K562 (cell line): ENCODE measurements at regions not wholly inside any gene's neighbourhood (a gene's known extent, or its start where the extent isn't known, plus 50 kb on each side); places are given as distances from the start of the nearest gene placed in this dataset.

ENCODE experiments used
- EWSR1 ChIP-seq: fragments of 450-650 bp; IDR thresholded peaks from 2 replicates; pipeline ENCODE4 v1.6.1; 2018; ENCODE audit warnings: borderline replicate concordance, mild to moderate bottlenecking, low read depth, moderate library complexity; ENCODE audit not compliant: partially characterized antibody
- GABPA ChIP-seq: fragments of 200-800 bp; sonication (Bioruptor generic); conservative IDR thresholded peaks from 2 replicates; pipeline ENCODE4 v1.6.1; 2016; ENCODE audit warnings: low read depth, missing genetic modification characterization, missing compliant biosample characterization
- HDAC3 ChIP-seq: fragments of 450-650 bp; IDR thresholded peaks from 2 replicates; pipeline ENCODE4 v1.6.1; 2018; ENCODE audit warnings: borderline replicate concordance, mild to moderate bottlenecking, moderate library complexity; ENCODE audit not compliant: partially characterized antibody
- KLF10 ChIP-seq: fragments of 250-450 bp; sonication (Bioruptor Pico); IDR thresholded peaks from 2 replicates; pipeline ENCODE4 v1.6.1; 2021; ENCODE audit warnings: matching md5 sums
- MAFF ChIP-seq: IDR thresholded peaks from 2 replicates; pipeline ENCODE4 v1.6.1; 2012; ENCODE audit warnings: low read length, improper control_type of control experiment
- RBBP5 ChIP-seq: fragments of 200-600 bp; sonication (generic); IDR thresholded peaks from 2 replicates; pipeline ENCODE4 v1.6.1; 2012; ENCODE audit warnings: borderline replicate concordance, mild to moderate bottlenecking, low read length, control low read depth, inconsistent platforms; ENCODE audit not compliant: insufficient read depth, poor library complexity, severe bottlenecking
- SPI1 ChIP-seq: IDR thresholded peaks from 2 replicates; pipeline ENCODE4 v1.6.1; 2011; ENCODE audit warnings: low read depth, low read length, control low read depth, borderline replicate concordance
- ZFPM2 ChIP-seq: fragments of 250-450 bp; sonication (Bioruptor Pico); IDR thresholded peaks from 2 replicates; pipeline ENCODE4 v1.5.1; 2022; ENCODE audit warnings: mild to moderate bottlenecking
- ZSCAN29 ChIP-seq: fragments of 450-650 bp; IDR thresholded peaks from 2 replicates; pipeline ENCODE4 v1.6.1; 2017
- TF ChIP-seq, protein P1 (sequence below): sonication (generic); formaldehyde crosslinking; IDR thresholded peaks from 2 replicates; pipeline ENCODE4 v1.9.0; 2022; ENCODE audit warnings: mild to moderate bottlenecking, missing genetic modification reagents
- TF ChIP-seq, protein P2 (sequence below): fragments of 450-650 bp; formaldehyde crosslinking; IDR thresholded peaks from 2 replicates; pipeline ENCODE4 v1.4.0; 2022; ENCODE audit warnings: mild to moderate bottlenecking, moderate library complexity
- TF ChIP-seq, protein P3 (sequence below), 3 experiments: IDR thresholded peaks in 2 of 3; conservative IDR thresholded peaks in 1 of 3; 2 replicates each; pipeline ENCODE4 v1.5.1; 2011 to 2012; ENCODE audit warnings: low read length in 3 of 3, mild to moderate bottlenecking in 3 of 3, control low read depth in 2 of 3, improper control_type of control experiment in 1 of 3, inconsistent platforms in 1 of 3, low read depth in 1 of 3, mixed read lengths in 1 of 3, moderate library complexity in 1 of 3; ENCODE audit not compliant: insufficient read depth in 2 of 3

DNA sequence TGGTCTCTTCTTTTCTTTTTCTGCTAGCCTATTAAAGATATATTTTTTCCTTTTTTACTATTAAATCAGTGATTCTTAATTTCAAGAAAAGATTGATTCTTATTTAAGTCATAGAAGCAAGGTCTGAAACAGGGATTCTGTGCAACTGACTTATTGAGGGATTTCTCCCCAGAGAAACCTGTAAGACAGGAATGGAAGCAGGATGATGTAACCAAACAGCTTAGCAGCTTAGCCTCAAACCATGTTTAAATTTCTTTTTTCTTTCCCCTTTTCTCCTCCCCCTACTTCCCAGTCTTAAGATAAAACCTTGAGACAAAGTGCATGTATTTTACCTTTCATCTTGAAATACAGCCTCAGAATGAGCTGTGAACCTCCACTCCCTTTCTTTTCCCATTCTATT is 322.8 kb downstream of the NEK10 start:
- TF ChIP-seq ZSCAN29 = no peak
- no peak for TF ChIP-seq RBBP5
- TF ChIP-seq ZFPM2 (CRISPR knock-in tag) = no peak
- TF ChIP-seq, protein P1, sequence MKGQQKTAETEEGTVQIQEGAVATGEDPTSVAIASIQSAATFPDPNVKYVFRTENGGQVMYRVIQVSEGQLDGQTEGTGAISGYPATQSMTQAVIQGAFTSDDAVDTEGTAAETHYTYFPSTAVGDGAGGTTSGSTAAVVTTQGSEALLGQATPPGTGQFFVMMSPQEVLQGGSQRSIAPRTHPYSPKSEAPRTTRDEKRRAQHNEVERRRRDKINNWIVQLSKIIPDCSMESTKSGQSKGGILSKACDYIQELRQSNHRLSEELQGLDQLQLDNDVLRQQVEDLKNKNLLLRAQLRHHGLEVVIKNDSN (CRISPR knock-in tag) = no peak
- TF ChIP-seq MAFF = no peak
- TF ChIP-seq, protein P2, sequence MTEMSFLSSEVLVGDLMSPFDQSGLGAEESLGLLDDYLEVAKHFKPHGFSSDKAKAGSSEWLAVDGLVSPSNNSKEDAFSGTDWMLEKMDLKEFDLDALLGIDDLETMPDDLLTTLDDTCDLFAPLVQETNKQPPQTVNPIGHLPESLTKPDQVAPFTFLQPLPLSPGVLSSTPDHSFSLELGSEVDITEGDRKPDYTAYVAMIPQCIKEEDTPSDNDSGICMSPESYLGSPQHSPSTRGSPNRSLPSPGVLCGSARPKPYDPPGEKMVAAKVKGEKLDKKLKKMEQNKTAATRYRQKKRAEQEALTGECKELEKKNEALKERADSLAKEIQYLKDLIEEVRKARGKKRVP = no peak
- no peak for TF ChIP-seq KLF10 (CRISPR knock-in tag)
- TF ChIP-seq, protein P3, sequence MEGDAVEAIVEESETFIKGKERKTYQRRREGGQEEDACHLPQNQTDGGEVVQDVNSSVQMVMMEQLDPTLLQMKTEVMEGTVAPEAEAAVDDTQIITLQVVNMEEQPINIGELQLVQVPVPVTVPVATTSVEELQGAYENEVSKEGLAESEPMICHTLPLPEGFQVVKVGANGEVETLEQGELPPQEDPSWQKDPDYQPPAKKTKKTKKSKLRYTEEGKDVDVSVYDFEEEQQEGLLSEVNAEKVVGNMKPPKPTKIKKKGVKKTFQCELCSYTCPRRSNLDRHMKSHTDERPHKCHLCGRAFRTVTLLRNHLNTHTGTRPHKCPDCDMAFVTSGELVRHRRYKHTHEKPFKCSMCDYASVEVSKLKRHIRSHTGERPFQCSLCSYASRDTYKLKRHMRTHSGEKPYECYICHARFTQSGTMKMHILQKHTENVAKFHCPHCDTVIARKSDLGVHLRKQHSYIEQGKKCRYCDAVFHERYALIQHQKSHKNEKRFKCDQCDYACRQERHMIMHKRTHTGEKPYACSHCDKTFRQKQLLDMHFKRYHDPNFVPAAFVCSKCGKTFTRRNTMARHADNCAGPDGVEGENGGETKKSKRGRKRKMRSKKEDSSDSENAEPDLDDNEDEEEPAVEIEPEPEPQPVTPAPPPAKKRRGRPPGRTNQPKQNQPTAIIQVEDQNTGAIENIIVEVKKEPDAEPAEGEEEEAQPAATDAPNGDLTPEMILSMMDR (IDR thresholded peaks at IDR 0.05 in 2 of 3, conservative IDR thresholded peaks at IDR 0.05 in 1 of 3; ENCODE audit: insufficient read depth in 2 of 3, low read depth in 1 of 3, low read length in 3 of 3) = no peak
- TF ChIP-seq EWSR1 = no peak
- TF ChIP-seq HDAC3 = no peak
- TF ChIP-seq SPI1 = no peak
- no peak for TF ChIP-seq GABPA (tag)
